ENCODE measurements at regions not wholly inside any gene's neighbourhood (a gene's known extent, or its start where the extent isn't known, plus 50 kb on each side); places are given as distances from the start of the nearest gene placed in this dataset.

- DNase-seq (ENCODE audit: low read depth in 2 of 2) = no peak
Measured at GRCh38 chr4:30450474-30450873, 269.7 kb upstream of the PCDH7 start.

GRCh38 chr4:30454504-30454903 lies 265.7 kb upstream of the PCDH7 start:
- DNase-seq (ENCODE audit: low read depth in 2 of 2) = no peak

GRCh38 chr4:30456716-30457115 lies 263.5 kb upstream of the PCDH7 start:
- no peak for DNase-seq (ENCODE audit: low read depth in 2 of 2)

GRCh38 chr4:30460818-30461217 lies 259.4 kb upstream of the PCDH7 start:
- DNase-seq (ENCODE audit: low read depth in 2 of 2) = no peak

- no peak for DNase-seq (ENCODE audit: low read depth in 2 of 2)
Measured at GRCh38 chr4:30461218-30461617, 259.0 kb upstream of the PCDH7 start.

- DNase-seq (ENCODE audit: low read depth in 2 of 2) = no peak
Measured at GRCh38 chr4:30462445-30463090, 257.6 kb upstream of the PCDH7 start.

GRCh38 chr4:30471861-30472260 lies 248.3 kb upstream of the PCDH7 start:
- no peak for DNase-seq (ENCODE audit: low read depth in 2 of 2)

DNA sequence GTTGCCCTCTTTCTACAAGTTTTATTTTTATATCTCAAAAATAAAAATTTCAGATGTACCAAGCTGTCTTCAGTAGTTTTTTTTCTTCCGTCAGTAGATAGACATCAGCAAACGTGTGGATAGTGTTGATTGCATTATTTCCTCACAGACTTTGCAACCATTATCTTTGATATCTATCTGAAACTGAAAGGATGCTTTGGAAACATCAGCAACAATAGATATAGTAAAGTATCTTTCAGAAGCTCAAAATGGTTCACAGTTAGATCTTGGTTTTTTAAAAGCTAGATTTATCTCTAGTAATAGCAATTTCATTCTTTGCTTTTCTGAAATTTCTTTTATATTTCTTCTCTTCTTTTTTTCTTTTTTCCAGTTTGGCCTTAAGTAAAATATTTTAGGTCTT lies 246.9 kb upstream of the PCDH7 start:
- DNase-seq (ENCODE audit: low read depth in 2 of 2) = no peak

DNA sequence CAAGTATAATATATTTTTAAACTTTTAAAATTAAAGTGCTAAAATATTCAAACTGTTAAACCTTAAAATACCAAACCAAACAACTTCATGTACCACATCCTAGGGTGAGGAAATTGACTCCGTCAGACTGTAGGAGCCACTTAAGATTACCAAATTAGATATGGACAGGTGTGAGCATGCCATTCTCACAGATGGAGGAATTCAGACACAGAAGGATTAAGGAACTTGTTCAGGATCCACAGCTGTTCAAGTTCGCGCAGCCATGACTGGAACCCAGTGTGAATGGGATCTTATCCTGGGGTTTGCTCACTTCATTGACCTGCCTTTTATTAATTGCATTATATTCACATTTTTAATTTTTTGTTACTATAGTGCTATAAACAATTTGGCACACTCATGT lies 224.9 kb upstream of the PCDH7 start:
- DNase-seq (ENCODE audit: low read depth in 2 of 2) = no peak

DNA sequence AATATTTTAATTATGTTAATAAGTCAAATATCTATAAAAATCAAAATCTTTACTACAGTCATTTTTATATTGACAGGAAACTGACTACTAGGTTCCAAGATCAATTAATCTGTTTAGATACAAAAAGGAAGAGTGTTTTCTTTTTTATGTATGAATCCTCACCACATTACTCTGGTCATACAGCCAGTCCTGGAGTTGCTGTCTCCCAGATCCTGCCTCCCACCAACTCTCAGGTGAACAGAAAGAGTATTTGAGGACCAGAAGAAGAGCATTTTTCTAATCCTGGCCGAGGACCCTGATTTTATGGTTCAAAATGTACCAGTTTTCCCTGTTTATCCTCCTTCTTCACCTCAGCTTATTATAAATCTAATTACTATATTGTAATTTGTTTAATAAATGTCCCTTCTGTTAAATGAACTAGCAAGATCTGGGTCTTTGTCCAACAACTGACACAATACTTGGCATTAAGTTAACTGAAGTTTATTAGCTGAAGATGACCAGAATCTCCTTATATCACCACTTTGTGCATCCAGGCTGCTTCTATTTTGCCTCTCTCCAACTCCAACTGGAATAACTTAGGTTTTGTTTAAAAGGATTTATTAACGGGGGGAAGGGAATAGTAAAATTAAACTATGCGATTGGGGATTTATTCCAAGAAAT lies 224.4 kb upstream of the PCDH7 start:
- DNase-seq (ENCODE audit: low read depth in 2 of 2) = no peak

DNA sequence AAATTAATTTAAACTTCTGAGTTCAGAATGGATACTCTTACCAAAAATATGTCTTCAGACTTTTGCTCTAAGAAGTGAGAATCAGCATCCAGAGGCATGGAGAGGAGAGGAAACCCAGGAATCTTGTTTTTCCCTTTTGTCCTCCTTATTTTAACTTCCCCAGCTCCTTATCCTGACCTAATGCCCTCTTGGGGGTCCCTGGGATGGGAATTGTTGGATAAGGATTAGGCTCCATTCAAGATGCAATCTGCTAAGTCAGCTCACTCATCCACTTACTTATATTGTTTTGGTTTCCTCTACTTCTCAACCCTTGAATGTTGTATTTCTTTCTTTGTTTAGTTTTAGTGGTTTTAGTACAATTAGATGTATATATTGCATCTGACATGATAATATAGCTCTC lies 208.4 kb upstream of the PCDH7 start:
- DNase-seq (ENCODE audit: low read depth in 2 of 2) = no peak

GRCh38 chr4:30518211-30518610 lies 202.0 kb upstream of the PCDH7 start:
- DNase-seq (ENCODE audit: low read depth in 2 of 2) = no peak

GRCh38 chr4:30525662-30526315 lies 194.4 kb upstream of the PCDH7 start:
- DNase-seq (ENCODE audit: low read depth in 2 of 2) = no peak

DNA sequence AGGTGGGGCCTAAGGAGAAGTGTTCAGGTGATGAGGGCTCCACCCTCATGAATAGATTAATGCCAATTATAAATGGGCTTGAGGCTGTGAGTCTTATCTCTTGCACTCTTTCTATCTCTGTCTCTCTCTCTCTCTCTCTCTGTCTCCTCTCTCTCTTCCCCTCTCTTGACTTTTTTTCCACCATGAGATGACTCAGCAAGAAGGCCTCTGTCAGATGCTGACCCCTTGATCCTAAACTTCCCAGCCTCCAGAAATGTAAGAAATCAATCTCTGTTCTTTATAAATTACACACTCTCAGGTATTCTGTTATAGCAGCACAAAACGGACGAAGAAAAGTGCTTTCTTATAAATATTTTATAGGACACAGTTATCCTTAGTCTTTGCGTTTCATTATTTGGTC lies 184.9 kb upstream of the PCDH7 start:
- DNase-seq (ENCODE audit: low read depth in 2 of 2) = no peak

- DNase-seq (ENCODE audit: low read depth in 2 of 2) = no peak
Measured at GRCh38 chr4:30536231-30536630, 183.9 kb upstream of the PCDH7 start.

- DNase-seq (ENCODE audit: low read depth in 2 of 2) = no peak
Measured at GRCh38 chr4:30537456-30537855, 182.7 kb upstream of the PCDH7 start.

- DNase-seq (ENCODE audit: low read depth in 2 of 2) = no peak
Measured at GRCh38 chr4:30538794-30539193, 181.4 kb upstream of the PCDH7 start.

GRCh38 chr4:30543057-30543456 lies 177.1 kb upstream of the PCDH7 start:
- DNase-seq (ENCODE audit: low read depth in 2 of 2) = no peak

DNA sequence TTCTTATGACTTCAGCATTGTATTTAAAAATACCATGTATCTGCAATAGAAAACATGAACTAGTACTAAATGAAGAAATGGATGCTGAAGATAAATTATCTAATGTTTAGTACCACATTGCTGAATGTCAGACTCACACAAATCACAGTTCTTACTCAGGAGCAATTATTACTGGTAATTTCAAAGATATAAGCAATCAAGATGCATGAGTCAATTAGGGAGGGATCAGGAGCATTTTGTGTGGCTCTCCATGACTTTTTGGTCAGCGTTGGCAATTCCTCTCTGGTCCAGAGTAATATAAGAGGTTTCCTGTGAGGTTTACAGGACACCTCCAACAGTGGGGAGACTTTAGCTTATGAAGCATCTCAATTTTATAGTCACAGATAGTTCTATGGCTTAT lies 167.0 kb upstream of the PCDH7 start:
- no peak for DNase-seq (ENCODE audit: low read depth in 2 of 2)

DNA sequence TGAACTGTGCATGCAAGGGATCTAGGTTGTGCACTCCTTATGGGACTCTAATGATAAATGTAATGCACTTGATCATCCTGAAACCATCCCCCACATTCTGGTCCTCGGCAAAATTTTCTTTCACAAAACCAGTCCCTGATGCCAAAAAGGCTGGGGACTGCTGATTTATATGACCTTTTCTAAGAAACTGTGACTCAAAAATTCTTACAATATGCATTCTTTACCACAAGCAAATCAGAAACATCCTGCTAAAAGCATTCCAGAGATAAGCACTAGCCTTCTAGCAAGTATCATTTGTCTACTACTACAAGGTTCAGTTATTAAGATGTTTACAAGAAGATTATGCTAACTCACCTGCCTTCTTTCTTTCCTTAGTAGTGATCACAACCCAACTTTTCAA lies 166.5 kb upstream of the PCDH7 start:
- DNase-seq (ENCODE audit: low read depth in 2 of 2) = no peak

DNA sequence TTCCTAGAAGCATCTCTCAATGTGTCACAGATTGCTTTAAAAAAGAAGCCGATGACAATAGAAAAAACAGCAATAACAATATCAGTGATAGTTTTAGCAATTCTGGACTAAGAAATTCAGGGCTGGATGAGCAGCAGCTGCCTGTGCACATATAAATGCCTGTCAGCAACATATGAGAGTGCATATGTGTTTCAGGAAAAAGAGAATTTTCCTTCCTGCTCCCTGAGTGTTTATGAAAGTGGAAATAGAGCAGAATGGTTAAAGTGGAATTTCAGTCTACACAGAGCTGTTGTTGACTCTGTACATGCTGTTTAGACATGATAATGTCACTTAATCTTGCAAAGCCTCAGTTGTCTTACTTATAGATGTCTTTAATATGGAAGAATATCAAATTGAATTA lies 164.4 kb upstream of the PCDH7 start:
- no peak for DNase-seq (ENCODE audit: low read depth in 2 of 2)

DNA sequence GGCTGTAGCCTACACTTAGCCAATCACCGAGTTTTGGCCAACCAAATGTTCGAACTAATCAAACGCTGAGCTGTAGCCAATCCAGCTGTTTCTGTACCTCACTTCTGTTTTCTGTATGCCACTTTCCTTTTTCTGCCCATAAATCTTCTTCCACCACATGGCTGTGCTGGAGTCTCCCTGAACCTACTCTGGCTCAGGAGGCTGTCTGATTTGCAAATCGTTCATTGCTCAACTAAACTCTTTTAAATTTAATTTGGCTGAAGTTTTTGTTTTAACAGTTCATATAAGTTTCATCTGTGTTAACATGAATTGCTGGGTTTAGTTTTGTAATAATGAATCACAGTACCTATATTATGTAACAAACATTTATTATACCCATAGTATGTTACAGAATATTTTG lies 160.7 kb upstream of the PCDH7 start:
- no peak for DNase-seq (ENCODE audit: low read depth in 2 of 2)

DNA sequence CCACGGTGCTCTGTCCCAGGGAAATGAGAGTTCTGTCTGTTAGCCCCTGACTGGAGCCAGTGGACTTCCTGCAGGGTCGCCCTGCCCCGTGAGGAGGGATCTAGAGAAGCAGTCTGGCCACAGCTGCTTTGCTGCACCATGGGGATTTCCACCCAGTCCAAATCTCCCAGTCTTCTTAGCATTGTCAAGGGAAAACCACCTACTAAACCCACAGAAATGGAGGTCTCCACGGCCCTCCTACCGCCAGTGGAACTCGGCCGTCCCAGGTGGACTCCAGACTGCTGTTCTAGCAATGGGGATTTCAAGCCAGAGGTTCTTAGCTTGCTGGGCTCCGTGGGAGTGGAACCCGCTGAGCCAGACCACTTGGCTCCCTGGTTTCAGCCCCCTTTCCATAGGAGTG lies 133.3 kb upstream of the PCDH7 start:
- no peak for DNase-seq (ENCODE audit: low read depth in 2 of 2)
